HG03342 (cell line): ENCODE measurements at regions not wholly inside any gene's neighbourhood (a gene's known extent, or its start where the extent isn't known, plus 50 kb on each side); places are given as distances from the start of the nearest gene placed in this dataset.
"Not testable (repeated sequence)": the region's sequence is repeated elsewhere in the genome, so short reads cannot be mapped to it uniquely, and the experiment has no call there.

Experiments used
- ATAC-seq: cut with Tn5 transposase; IDR thresholded peaks from one replicate; pipeline ENCODE4 v1.9.1; 2021; ENCODE audit warnings: mild to moderate bottlenecking, moderate library complexity; ENCODE audit not compliant: unreplicated experiment

DNA sequence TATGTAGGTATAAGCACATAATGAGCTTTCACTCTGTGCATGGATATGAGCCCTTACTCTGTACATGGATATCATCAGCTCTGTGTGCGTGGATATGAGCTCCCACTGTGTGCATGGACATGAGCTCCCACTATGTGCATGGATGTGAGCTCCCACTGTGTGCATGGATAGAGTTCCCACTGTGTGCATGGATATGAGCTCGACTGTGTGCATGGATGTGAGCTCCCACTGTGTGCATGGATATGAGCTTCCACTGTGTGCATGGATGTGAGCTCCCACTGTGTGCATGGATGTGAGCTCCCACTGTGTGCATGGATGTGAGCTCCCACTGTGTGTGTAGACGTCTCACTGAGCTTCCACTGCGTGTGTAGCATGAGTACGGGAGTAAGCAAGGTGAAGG, 149.3 kb upstream of the ALKAL2 start:
- ATAC-seq = no peak

DNA sequence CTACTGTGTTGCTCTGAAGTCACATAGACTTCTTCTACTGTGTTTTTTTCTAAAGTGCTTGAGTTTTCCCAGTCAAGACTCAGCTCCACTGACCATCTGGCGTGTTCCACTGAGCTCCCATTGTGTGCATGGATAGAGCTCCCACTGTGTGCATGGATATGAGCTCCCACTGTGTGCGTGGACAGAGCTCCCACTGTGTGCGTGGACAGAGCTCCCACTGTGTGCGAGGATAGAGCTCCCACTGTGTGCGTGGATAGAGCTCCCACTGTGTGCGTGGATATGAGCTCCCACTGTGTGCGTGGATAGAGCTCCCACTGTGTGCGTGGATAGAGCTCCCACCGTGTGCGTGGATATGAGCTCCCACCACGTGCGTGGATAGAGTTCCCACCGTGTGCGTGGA, 148.3 kb upstream of the ALKAL2 start:
- no peak for ATAC-seq

DNA sequence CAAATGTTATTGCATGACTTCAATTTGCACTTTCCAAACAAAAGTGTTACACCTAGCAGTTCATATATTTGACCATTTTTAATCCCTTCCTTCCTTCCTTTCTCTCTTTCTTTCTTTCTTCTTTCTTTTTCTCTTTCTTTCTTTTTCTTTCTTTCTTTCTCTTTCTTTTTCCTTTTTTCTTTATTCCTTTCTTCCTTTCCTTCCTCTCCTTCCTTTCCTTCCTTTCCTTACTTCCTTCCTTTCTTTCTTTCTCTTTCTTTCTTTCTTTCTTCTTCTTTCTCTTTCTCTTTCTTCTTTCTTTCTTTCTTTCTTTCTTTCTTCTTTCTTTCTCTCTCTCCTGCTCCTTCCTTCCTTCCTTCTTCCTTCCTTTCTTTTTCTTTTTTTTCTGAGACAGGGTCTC, 146.7 kb upstream of the ALKAL2 start:
- ATAC-seq = no peak

DNA sequence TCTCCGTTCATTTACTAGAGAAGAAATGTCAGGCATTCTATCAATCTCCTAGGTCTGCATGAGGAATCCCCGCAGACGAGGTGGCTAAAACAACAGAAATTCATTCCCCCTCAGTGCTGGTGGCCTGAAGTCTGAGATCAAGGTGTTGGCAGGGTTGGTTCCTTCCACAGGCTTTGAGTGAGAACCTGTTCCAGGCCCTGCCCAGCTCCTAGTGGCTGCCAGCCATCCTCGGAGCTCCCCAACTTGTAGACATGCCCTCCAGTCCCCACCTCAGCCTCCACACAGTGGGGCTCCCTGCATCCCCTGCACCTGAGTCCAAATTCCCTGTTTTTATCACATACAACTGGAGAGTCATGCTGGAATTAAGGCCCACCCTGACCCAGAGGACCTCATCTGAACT, 145.3 kb upstream of the ALKAL2 start:
- no peak for ATAC-seq

DNA sequence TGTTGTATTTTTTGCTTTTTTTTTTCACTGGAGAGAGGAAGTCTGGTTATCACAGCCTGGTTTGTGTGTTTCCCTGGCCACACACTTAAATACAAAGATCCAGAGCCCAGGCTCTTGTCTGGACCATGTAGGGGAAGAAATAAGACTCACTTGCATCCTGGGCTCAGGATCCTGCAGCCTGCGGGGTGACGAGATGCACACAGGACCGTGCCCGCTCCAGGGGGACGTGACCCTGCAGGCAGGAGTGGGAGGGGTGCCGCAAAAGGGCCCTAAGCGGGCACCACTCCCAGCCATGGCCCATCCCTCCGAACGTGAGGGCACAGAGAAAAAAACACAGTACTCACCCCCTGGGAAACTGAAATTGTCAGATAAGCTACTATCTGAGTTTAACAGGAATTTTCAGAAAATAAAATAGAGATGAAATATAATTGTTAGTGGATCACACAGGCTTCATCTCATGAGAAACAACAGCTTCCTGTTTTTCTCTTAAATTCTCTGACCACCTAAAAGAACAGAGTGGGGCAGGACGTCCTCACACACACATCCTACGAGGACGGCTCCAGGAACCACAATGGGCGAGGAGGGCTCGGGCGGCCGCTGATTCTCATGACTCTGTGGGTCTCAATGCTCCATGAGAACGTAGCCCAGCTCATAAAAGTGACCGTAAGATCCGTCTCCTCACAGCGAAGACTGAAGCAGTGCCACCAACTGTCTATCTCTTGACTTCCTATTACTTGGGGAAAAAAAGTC, 142.6 kb upstream of the ALKAL2 start:
- ATAC-seq = no peak

DNA sequence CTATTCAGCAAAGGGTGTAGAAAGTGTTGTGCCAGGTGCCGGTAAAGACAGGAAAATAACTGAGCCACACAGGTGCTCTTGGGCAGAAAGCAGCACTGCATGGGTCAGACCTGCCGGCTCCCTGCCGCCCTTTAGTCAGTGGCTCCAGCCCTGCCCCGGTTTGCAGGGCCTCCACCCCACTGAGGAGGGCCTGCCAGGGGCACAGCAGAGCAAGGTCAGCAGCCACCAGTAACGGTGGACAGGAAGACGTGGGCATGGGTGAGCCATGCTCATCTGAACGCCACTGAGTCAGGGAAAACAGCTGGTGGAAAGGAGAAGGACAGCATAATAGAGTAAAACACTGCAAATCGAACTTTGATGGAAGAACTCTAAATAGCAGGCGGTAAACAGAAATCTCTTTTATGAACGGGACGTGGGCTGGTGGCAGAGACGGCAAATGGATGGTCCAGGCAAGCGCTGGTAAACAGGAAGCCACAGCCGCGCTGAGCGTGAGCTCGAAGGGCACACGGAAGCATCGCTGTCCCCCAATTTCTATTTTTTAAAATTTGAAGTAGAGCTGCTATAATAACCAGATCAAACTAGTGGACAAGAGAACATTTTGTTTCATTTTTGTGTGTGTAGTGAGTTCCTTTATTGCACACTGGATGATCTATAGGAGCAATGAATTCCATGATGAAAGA, 141.8 kb upstream of the ALKAL2 start:
- no peak for ATAC-seq

DNA sequence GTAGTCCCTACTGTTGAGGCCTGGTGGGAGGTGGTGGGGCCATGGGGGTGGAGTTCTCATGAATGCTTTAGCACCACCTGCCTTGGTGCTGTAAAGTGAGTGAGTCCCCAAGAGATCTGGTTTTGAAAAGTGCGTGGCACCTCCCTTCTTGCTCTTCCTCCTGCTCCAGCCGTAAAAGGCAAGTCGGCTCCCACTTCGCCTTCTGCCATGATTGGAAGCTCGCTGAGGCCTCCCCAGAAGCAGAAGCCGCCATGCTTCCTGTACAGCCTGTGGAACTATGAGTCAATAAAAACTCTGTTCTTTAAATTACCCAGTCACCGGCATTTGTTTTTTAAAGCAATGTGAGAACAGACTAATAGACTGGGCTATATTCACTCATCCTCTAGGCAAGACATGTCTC, 141.3 kb upstream of the ALKAL2 start:
- no peak for ATAC-seq

DNA sequence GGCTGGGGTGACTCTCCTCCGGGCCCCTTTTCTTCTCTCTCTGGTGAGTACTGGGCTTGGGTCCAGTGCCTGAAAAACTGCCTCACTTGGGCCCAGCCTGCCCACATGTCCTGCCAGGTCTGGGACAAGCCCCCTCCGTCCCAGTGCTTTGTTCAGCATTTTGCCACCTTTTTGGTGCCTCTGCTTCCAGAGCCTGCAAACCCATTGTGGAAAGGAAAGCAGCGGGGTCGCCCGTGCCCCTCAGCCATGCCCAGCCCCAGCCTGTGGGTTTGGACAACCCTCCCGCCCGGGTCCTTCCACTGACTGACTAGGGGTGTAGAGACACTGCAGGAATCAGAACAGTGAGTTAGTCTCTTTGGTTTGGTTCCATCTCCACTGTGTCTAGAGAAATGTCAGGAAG, 140.7 kb upstream of the ALKAL2 start:
- ATAC-seq = no peak

DNA sequence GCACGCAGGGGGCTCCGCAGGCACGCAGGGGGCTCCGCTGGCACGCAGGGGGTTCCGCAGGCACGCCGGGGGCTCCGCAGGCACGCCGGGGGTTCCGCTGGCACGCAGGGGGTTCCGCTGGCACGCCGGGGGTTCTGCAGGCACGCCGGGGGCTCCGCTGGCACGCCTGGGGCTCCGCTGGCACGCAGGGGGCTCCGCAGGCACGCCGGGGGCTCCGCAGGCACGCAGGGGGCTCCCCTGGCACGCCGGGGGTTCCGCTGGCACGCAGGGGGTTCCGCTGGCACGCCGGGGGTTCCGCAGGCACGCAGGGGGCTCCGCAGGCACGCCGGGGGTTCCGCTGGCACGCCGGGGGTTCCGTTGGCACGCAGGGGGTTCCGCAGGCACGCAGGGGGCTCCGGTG, 138.8 kb upstream of the ALKAL2 start:
- ATAC-seq = not testable (repeated sequence)

DNA sequence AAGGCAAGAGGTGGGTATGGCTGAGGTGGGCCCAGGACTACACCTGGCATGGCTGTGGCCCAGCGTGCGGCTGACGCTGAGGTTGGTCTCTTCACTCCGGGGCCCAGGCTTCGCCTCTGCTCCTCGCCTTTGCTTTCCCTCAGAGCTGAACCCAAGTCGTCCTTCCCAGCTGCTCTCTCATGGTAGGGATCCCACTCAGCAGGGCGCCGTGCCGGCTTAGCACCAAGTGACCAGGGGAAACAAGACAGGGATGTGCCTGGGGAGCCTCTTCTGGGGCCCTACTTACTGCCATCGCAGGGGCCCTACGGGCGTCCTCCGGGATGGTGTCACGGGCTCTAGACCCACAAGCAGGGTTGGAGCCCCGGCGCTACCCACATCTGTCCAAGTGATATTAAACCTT, 138.1 kb upstream of the ALKAL2 start:
- no peak for ATAC-seq

DNA sequence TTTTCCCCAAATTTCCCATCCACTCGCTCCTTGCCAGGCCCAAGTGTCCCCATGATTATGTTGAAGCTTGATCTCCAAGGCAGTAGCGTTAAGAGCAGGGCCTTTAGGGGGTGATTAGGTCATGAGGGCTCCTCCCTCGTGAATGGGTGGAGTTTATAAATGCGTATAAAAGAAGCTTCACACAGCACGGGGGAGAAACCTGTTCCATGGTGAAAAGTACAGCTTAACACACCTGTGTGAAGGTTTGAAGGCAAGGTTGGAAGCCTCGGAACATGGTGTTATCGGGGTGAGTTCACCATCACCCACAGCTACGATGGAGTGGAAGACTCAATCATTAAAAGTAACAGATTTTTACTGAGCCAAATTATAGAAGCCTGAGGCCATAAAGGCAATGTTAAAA, 137.4 kb upstream of the ALKAL2 start:
- ATAC-seq = no peak

DNA sequence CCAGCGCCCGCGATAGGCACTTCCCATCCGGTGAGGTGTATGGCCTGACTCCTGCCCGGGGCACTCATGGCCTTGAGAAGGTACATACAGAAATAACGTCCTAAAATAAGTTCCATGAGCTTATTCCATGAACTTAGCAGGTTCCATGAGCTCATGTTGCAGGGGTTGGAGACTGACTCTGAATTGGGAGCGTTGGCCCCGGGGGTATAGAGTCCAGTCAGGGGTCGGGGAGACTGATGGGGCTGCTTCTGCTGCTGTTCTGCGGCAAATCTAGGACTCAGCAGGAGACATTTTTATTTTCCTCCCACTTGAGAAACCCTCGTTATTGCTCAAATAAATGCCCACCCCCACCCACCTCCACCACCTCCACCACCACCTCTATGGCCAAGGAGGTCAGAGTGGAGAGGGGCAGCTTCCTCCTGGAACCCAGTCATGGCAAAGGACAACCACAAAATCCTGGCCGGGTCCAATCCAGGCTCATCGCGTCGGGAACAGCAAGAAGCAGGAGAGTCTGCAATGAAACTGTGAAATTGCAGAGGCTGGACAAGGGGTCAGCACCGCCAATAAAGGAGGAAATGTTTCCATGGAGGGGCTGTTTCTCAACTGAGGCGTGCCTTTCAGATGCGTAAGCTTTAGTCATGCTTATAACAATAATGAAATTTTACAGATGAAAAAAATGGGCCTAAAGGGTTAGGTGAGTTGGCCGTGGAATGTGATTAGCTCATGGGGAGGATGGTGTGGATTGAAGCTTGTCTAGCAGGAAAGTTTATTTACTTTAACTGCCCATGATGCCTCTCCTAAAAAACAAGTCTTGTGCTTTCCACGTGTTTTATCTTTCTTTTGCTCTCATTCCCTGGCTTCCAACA, 136.6 kb upstream of the ALKAL2 start:
- no peak for ATAC-seq

DNA sequence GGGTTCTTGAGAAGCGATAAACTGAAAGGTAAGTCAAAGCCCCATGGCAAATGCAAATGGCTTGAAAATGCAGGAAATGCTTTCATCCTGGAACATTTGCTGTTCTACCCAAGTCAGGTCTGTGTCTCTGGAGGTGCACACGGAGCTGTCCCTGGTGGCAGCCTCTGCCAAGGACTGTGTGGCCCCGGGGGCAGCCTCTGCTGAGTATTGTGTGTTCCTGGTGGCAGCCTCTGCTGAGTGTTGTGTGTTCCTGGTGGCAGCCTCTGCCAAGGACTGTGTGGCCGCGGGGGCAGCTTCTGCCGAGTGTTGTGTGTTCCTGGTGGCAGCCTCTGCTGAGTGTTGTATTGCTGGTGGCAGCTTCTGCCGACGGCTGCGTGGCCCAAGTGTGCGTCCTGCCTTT, 135.6 kb upstream of the ALKAL2 start:
- ATAC-seq = no peak

DNA sequence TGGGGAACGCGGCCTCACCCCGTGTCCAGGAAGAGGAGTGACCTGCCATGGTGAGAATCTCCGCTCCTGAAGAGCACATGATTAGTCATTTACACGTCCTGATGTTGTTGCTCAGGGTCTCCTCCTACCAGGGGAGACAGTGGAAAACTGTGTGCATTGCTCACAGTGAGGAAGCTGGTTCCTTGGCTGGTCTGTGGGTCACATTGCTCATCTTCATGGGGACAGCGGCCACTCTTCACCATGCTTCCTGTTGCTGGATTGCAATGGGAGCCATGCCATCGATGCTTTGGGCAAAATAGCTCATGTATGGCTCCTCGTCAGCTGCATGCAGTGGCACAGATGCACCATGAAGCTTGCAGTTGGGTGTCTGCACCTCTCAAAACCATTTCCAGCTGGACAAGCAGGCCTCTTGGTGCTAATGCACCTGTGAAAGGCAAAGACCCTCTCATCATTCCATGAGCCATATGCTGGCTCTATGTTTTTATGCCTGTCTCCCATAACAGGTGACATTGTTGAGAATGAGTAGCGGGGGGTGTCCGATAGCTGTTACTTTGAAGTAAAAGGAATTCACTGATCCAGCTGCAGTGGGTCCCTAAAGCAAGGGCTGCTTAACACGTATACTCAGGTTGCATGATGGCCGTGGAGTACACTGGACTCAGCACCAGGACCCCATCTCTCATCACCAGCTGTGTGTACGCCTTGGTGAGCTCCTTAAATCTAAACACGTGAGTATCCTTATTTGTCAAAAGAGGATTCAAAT, 135.0 kb upstream of the ALKAL2 start:
- no peak for ATAC-seq

DNA sequence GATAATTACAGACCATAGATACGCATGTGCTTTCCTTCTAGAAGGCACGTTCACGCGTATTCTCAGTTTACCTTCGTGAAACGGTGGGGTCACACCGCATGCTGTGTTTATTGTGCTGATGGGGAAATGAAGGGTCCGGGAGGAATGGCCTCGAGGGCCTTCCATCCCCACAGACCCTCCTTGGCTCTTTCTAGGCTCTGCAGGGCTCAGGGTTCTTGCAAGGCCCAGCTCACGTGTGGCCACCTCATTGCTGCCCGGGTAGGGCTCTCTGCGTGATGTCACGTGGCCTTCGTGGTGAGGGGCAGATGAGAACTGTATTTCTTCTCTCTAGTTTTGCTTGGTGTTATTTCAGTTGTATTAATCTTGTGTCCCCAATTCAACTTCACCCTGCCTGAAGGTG, 133.5 kb upstream of the ALKAL2 start:
- ATAC-seq = no peak

DNA sequence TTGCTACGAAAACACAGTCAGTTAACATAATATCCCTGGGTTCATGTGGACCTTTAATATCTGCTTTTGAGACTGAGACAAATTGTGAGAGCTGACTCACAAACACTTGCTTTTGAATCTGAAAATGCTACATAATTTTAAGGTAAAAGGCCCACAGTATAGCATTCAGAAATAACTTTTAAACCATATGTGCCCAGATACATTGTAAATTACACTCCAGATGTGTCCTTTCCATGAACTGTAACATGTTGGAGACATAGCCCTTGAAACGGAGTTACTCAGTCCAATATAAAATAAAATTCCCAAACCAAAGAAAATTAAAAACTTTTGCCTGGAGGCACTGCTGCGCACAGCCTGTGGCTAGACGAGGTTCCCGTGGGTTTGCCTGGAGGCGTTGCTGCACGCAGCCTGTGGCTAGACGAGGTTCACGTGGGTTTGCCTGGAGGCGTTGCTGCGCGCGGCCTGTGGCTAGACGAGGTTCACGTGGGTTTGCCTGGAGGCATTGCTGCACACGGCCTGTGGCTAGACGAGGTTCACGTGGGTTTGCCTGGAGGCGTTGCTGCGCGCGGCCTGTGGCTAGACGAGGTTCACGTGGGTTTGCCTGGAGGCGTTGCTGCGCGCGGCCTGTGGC, 131.9 kb upstream of the ALKAL2 start:
- no peak for ATAC-seq

DNA sequence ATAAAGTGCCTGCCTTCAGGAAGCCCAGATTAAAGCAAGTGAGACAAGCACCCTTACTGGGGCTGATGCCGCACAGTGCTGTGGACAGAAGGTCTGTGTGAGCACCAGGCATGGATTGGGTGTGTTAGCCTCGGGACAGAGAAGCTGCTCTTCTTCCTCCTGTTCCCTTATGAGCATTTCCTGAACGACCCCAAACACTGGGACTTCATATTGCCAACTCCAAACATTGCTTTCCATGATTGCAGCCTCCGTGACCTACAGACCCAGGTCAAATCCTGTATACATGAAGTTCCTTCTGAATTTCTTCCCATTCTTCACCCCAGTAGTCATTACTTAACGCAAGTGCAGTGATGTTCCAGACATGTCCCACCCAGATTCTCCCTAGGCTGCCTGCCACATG, 129.8 kb upstream of the ALKAL2 start:
- no peak for ATAC-seq

DNA sequence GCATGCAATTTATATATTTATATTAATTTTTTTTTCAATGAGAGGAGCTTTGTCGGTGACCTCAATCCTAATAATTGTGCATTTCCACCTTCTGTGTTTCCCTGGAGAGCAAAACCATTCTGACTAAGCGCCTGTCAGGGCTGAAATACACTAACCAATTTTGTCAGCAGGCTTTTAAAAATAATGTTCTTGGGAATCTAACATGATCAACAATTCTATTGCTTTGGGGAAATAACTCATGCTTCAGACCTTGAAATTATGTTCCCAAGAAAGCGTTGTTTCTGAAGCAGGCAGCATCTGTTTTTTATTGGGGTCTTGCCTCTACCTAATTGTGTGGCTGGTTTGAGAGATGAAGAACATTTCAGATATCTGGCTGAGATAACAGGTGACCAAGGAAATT, 129.1 kb upstream of the ALKAL2 start:
- ATAC-seq = no peak

DNA sequence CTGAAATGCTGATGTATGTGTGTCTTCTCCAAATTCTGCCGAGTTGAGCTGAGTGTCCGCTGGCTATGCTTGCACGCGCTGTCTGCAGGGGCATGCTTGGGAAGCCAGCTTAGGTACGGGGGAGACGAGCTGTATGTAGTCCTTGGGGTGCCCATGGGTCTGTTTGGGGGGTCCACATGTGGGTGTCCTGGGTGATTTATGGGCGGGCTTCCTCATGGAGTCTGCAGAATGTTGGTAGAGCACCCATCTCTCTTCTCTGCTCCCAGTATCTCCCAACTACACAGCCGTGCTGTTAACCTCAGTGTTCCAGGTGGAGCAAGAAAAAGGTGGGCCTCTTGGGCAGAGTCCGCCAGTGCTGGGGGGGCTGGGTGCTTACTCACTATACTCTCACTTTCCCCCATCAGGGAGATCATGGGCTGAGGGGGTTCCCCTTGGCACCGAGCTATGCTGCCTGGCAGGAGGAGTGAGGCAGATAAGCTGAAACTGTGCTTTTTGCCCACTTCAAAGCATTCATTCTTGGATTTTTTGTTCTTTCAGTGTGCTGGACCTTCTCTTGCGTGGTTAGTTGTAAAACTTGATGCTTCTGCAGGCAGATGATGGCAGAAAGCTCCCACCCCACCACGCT, 128.2 kb upstream of the ALKAL2 start:
- ATAC-seq = no peak

DNA sequence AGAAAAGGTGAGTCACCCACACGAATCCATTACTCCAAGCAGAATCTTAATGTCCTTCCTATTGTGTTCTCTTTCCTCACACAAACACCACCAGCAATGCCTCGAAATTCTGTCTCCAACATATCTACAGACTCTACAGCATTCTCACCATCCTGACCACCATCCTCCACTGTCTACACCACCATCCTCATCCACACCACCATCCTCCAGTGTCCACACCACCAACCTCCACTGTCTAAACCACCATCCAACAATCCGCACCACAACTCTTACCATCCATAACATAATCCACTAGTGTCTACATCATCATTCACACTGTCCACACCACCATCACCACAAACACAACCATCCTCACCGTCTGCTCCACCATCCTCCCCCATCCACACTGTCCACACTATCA, 121.6 kb upstream of the ALKAL2 start:
- no peak for ATAC-seq
